CD14-positive monocyte (primary cell): ENCODE measurements at regions not wholly inside any gene's neighbourhood (a gene's known extent, or its start where the extent isn't known, plus 50 kb on each side); places are given as distances from the start of the nearest gene placed in this dataset.

Source experiments
- DNase-seq, 3 donors: peaks; one replicate each; pipeline ENCODE4 v3.0.0-alpha.2; 2011 to 2022
- H2AFZ ChIP-seq: 2 replicates; pipeline ENCODE4 v1.6.0; 2012; ENCODE audit warnings: mild to moderate bottlenecking, low read depth, low read length, inconsistent platforms; ENCODE audit not compliant: insufficient read depth, poor library complexity, severe bottlenecking
- H3K27ac ChIP-seq, 2 donors: 1 replicate in 1 of 2; 2 replicates in 1 of 2; pipeline ENCODE4 v1.5.1; 2012 to 2013; ENCODE audit warnings: low read length in 2 of 2, control low read depth in 1 of 2, inconsistent platforms in 1 of 2, low read depth in 1 of 2, mild to moderate bottlenecking in 1 of 2
- H3K27me3 ChIP-seq, 2 donors: one replicate each; pipeline versions ENCODE4 v1.6.0 to v1.6.1; 2011 to 2013; ENCODE audit warnings: low read length in 2 of 2; ENCODE audit not compliant: control insufficient read depth in 2 of 2, insufficient read depth in 2 of 2
- H3K36me3 ChIP-seq, 2 donors: replicated peaks in 1 of 2; 1 replicate in 1 of 2; 2 replicates in 1 of 2; pipeline versions ENCODE4 v1.5.1 to v1.6.1; 2012 to 2013; ENCODE audit warnings: low read length in 2 of 2, control low read depth in 1 of 2, inconsistent platforms in 1 of 2, mild to moderate bottlenecking in 1 of 2; ENCODE audit not compliant: insufficient read depth in 2 of 2, control insufficient read depth in 1 of 2
- H3K4me1 ChIP-seq, 2 donors: 1 replicate in 1 of 2; 2 replicates in 1 of 2; pipeline versions ENCODE4 v1.5.1 to v1.6.1; 2012 to 2013; ENCODE audit warnings: low read length in 2 of 2, control low read depth in 1 of 2, inconsistent platforms in 1 of 2, mild to moderate bottlenecking in 1 of 2, moderate library complexity in 1 of 2; ENCODE audit not compliant: insufficient read depth in 2 of 2, control insufficient read depth in 1 of 2
- H3K4me2 ChIP-seq: replicated peaks from 2 replicates; pipeline ENCODE3; 2012; ENCODE audit warnings: low read length, moderate library complexity, mild to moderate bottlenecking; ENCODE audit not compliant: poor library complexity, severe bottlenecking; ENCODE audit errors: extremely low read depth
- H3K4me3 ChIP-seq, 3 experiments: fragments of 200-600 bp in 1 of 3; sonication (generic) in 1 of 3; replicated peaks in 1 of 3; 1 replicate in 2 of 3; 2 replicates in 1 of 3; pipeline ENCODE4 v1.5.1; 2011 to 2013; ENCODE audit warnings: low read length in 3 of 3, mild to moderate bottlenecking in 3 of 3, control low read depth in 2 of 3, low read depth in 2 of 3, inconsistent platforms in 1 of 3, moderate library complexity in 1 of 3
- H3K79me2 ChIP-seq: 2 replicates; pipeline ENCODE4 v1.6.0; 2012; ENCODE audit warnings: mild to moderate bottlenecking, control low read depth, inconsistent platforms, low read length, moderate library complexity; ENCODE audit not compliant: insufficient read depth
- H3K9ac ChIP-seq: 2 replicates; pipeline ENCODE4 v1.6.0; 2017; ENCODE audit warnings: low read length, mild to moderate bottlenecking; ENCODE audit not compliant: insufficient read depth, poor library complexity, severe bottlenecking
- H3K9me3 ChIP-seq, 2 donors: replicated peaks in 1 of 2; 1 replicate in 1 of 2; 2 replicates in 1 of 2; pipeline versions ENCODE4 v1.5.1 to v1.6.1; 2012 to 2013; ENCODE audit warnings: low read length in 2 of 2, control low read depth in 1 of 2; ENCODE audit not compliant: control insufficient read depth in 1 of 2, insufficient read depth in 1 of 2
- H4K20me1 ChIP-seq: 2 replicates; pipeline ENCODE4 v1.6.0; 2012; ENCODE audit warnings: mild to moderate bottlenecking, low read length, control low read depth, moderate library complexity; ENCODE audit not compliant: insufficient read depth
- H3K27ac Mint-ChIP-seq, 7 donors: one replicate each; pipeline ENCODE4 v1.8.0; 2020; ENCODE audit warnings: mild to moderate bottlenecking in 7 of 7, mixed read lengths in 7 of 7, moderate library complexity in 6 of 7, inconsistent platforms in 2 of 7
- H3K27me3 Mint-ChIP-seq, 3 donors: one replicate each; pipeline ENCODE4 v1.8.0; 2021 to 2022; ENCODE audit warnings: low read depth in 3 of 3, mild to moderate bottlenecking in 3 of 3, mixed read lengths in 3 of 3, moderate library complexity in 3 of 3, inconsistent platforms in 1 of 3
- H3K36me3 Mint-ChIP-seq, 2 donors: one replicate each; pipeline ENCODE4 v1.8.0; 2020; ENCODE audit warnings: mixed read lengths in 2 of 2, inconsistent platforms in 1 of 2, mild to moderate bottlenecking in 1 of 2
- H3K4me1 Mint-ChIP-seq: one replicate; pipeline ENCODE4 v1.8.0; 2020; ENCODE audit warnings: mild to moderate bottlenecking, mixed read lengths
- H3K4me3 Mint-ChIP-seq, 2 donors: one replicate each; pipeline ENCODE4 v1.8.0; 2020; ENCODE audit warnings: mild to moderate bottlenecking in 2 of 2, mixed read lengths in 2 of 2, moderate library complexity in 1 of 2
- H3K9me3 Mint-ChIP-seq, 7 donors: one replicate each; pipeline ENCODE4 v1.8.0; 2020 to 2022; ENCODE audit warnings: mixed read lengths in 7 of 7, mild to moderate bottlenecking in 6 of 7, moderate library complexity in 6 of 7, inconsistent platforms in 2 of 7
- CTCF ChIP-seq: fragments of 200-600 bp; IDR thresholded peaks from one replicate; pipeline ENCODE4 v1.8.0; 2022; ENCODE audit warnings: antibody characterized with exemption, mild to moderate bottlenecking
- WGBS: methylation state at CpG from one replicate; pipeline ENCODE4 v1.1.5; 2013; ENCODE audit warnings: missing lambda C conversion rate; ENCODE audit not compliant: insufficient coverage; 5-methylcytosine and 5-hydroxymethylcytosine counted together
- intact Hi-C, 2 donors: fragments of 100-400 bp; cut with micrococcal nuclease; formaldehyde crosslinking; loops; one replicate each; pipeline versions ENCODE4 v1.15.0 to v1.15.1; 2023

- H3K4me3 Mint-ChIP-seq = no peak overlapping the region
- no peaks in the 10 kb centered on the region for H3K36me3 Mint-ChIP-seq
- peak overlapping the region in 1 of 7 donors; percentile 60 for H3K27ac Mint-ChIP-seq
- WGBS = no CpG with 5 or more reads among the region's 4 CpGs
- no peaks in the 10 kb centered on the region for H4K20me1 ChIP-seq
- DNase-seq = no peak
- H3K9ac ChIP-seq = no peak overlapping the region
- H3K27me3 Mint-ChIP-seq = peaks cover 0 to 3% (median 2%) of the 10 kb centered on the region in 3 donors
- no peak overlapping the region for H3K27ac ChIP-seq
- H2AFZ ChIP-seq = no peak overlapping the region
- no peak overlapping the region for H3K4me2 ChIP-seq
- no peaks in the 10 kb centered on the region for H3K79me2 ChIP-seq
- no peaks in the 10 kb centered on the region for H3K9me3 ChIP-seq
- no peaks in the 10 kb centered on the region for H3K36me3 ChIP-seq
- H3K4me1 Mint-ChIP-seq = peaks cover 14% of the 10 kb centered on the region
- TF ChIP-seq CTCF = no peak
- no peaks in the 10 kb centered on the region for H3K27me3 ChIP-seq
- intact Hi-C loops = no loop called here
- peaks cover 3 to 12% of the 10 kb centered on the region in 2 donors for H3K4me1 ChIP-seq
- no peaks in the 10 kb centered on the region for H3K9me3 Mint-ChIP-seq
- no peak overlapping the region for H3K4me3 ChIP-seq
Observed at GRCh38 chr10:78207776-78208175, 174.1 kb downstream of the RPS24 start.

- peaks cover 4 to 16% of the 10 kb centered on the region in 2 donors for H3K4me1 ChIP-seq
- no peaks in the 10 kb centered on the region for H3K36me3 ChIP-seq
- no peak for TF ChIP-seq CTCF
- no peaks in the 10 kb centered on the region for H4K20me1 ChIP-seq
- no peaks in the 10 kb centered on the region for H3K79me2 ChIP-seq
- intact Hi-C loops = no loop called here
- H3K9me3 Mint-ChIP-seq = no peaks in the 10 kb centered on the region
- DNase-seq = no peak
- H3K4me3 ChIP-seq = no peak overlapping the region
- H3K9ac ChIP-seq = no peak overlapping the region
- peaks cover 0 to 7% (median 7%) of the 10 kb centered on the region in 3 donors for H3K27me3 Mint-ChIP-seq
- H3K4me1 Mint-ChIP-seq = peaks cover 20% of the 10 kb centered on the region
- no peak overlapping the region for H3K27ac ChIP-seq
- no peak overlapping the region for H3K4me3 Mint-ChIP-seq
- H3K4me2 ChIP-seq = no peak overlapping the region
- no peaks in the 10 kb centered on the region for H3K36me3 Mint-ChIP-seq
- H3K27ac Mint-ChIP-seq = no peak overlapping the region
- no peaks in the 10 kb centered on the region for H3K27me3 ChIP-seq
- H3K9me3 ChIP-seq = no peaks in the 10 kb centered on the region
- no peak overlapping the region for H2AFZ ChIP-seq
- WGBS = 93% methylated on average over 3 of the region's 4 CpGs
Observed at GRCh38 chr10:78209970-78210369, 176.3 kb downstream of the RPS24 start.
